Esophagus muscularis mucosa (tissue), 4 donors: ENCODE measurements at regions not wholly inside any gene's neighbourhood (a gene's known extent, or its start where the extent isn't known, plus 50 kb on each side); places are given as distances from the start of the nearest gene placed in this dataset.

Source experiments
- DNase-seq: peaks from one replicate; pipeline ENCODE4 v3.0.0-alpha.2; 2017; ENCODE audit errors: extremely low spot score
- H3K27ac ChIP-seq, 4 donors: fragments of 200-600 bp; sonication (generic); replicated peaks in 1 of 4; 1 replicate in 3 of 4; 2 replicates in 1 of 4; pipeline ENCODE4 v1.5.1; 2016 to 2019; ENCODE audit warnings: mild to moderate bottlenecking in 1 of 4
- H3K27me3 ChIP-seq, 4 donors: fragments of 200-600 bp; sonication (generic); one replicate each; pipeline versions ENCODE4 v1.5.1 to v1.6.0; 2016 to 2019
- H3K36me3 ChIP-seq, 4 donors: fragments of 200-600 bp; sonication (generic); one replicate each; pipeline ENCODE4 v1.5.1; 2016 to 2019
- H3K4me1 ChIP-seq, 4 donors: fragments of 200-600 bp; sonication (generic); one replicate each; pipeline ENCODE4 v1.5.1; 2016 to 2019
- H3K4me3 ChIP-seq, 4 donors: fragments of 200-600 bp; sonication (generic); 1 replicate in 2 of 4; 2 replicates in 2 of 4; pipeline ENCODE4 v1.5.1; 2016 to 2019; ENCODE audit warnings: mild to moderate bottlenecking in 4 of 4, moderate library complexity in 1 of 4
- H3K9me3 ChIP-seq, 4 donors: fragments of 200-600 bp; sonication (generic); 1 replicate in 3 of 4; 2 replicates in 1 of 4; pipeline ENCODE4 v1.5.1; 2016 to 2019
- EP300 ChIP-seq: sonication (generic); formaldehyde crosslinking; IDR thresholded peaks from one replicate; pipeline ENCODE4 v1.6.1; 2017; ENCODE audit warnings: antibody characterized with exemption
- POLR2A ChIP-seq: fragments of 450-650 bp; IDR thresholded peaks from one replicate; pipeline ENCODE4 v1.6.1; 2017; ENCODE audit warnings: antibody characterized with exemption, moderate library complexity, mild to moderate bottlenecking, low read depth
- POLR2AphosphoS5 ChIP-seq, 2 donors: sonication (generic); formaldehyde crosslinking; IDR thresholded peaks; one replicate each; pipeline ENCODE4 v1.6.1; 2017; ENCODE audit warnings: antibody characterized with exemption in 2 of 2
- WGBS: methylation state at CpG from one replicate; pipeline ENCODE4 v1.1.5; 2018; 5-methylcytosine and 5-hydroxymethylcytosine counted together
- intact Hi-C: fragments of 100-400 bp; cut with DNase I; formaldehyde crosslinking; loops from one replicate; pipeline ENCODE4 v1.15.1; 2023
- TF ChIP-seq, protein P1 (sequence below), 3 experiments: fragments of 200-600 bp in 2 of 3; fragments of 450-650 bp in 1 of 3; sonication (generic) in 2 of 3; IDR thresholded peaks; one replicate each; pipeline ENCODE4 v1.5.1; 2017 to 2019; ENCODE audit warnings: antibody characterized with exemption in 3 of 3, mild to moderate bottlenecking in 2 of 3, moderate library complexity in 1 of 3

DNA sequence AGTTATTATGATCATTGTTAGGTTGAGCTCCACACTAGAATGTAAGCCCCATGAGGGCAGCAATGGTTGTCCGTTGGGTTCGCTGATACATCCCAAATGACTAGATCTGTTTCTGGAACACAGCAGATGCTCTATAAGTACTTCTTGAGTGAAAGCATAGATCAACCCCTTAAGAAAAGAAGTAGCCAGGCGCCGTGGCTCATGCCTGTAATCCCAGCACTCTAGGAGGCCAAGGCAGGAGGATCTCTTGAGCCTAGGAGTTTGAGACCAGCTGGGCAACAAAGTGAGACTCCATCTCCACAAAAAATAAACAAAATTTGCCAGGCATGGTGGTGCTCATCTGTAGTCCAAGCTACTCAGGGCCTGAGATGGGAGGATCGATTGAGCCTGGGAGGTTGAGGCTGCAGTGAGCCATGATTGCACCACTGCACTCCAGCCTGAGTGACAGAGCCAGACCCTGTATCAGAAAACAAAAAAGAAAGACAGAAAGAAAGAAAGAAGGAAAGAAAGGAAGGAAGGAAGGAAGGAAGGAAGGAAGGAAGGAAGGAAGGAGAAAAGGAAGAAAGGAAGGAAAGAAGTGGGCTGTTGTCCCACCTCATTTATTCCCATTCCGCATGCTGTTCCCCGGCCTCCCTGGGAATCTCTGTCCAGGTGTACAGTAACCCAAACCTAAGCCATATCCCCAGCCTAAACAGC is 54.4 kb upstream of the RPL38 start:
- no peak overlapping the region for H3K4me3 ChIP-seq
- peaks cover 0 to 6% (median 0%) of the 10 kb centered on the region in 4 donors for H3K4me1 ChIP-seq
- H3K36me3 ChIP-seq = no peaks in the 10 kb centered on the region
- DNase-seq = peak; percentile 66
- peaks cover 0 to 41% (median 0%) of the 10 kb centered on the region in 4 donors for H3K27me3 ChIP-seq
- 95% methylated on average over 7 of the region's 7 CpGs for WGBS
- TF ChIP-seq POLR2A (no peak), EP300 (no peak), POLR2AphosphoS5 (IDR thresholded peaks at IDR 0.05) (no peak)
- TF ChIP-seq, protein P1, sequence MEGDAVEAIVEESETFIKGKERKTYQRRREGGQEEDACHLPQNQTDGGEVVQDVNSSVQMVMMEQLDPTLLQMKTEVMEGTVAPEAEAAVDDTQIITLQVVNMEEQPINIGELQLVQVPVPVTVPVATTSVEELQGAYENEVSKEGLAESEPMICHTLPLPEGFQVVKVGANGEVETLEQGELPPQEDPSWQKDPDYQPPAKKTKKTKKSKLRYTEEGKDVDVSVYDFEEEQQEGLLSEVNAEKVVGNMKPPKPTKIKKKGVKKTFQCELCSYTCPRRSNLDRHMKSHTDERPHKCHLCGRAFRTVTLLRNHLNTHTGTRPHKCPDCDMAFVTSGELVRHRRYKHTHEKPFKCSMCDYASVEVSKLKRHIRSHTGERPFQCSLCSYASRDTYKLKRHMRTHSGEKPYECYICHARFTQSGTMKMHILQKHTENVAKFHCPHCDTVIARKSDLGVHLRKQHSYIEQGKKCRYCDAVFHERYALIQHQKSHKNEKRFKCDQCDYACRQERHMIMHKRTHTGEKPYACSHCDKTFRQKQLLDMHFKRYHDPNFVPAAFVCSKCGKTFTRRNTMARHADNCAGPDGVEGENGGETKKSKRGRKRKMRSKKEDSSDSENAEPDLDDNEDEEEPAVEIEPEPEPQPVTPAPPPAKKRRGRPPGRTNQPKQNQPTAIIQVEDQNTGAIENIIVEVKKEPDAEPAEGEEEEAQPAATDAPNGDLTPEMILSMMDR (IDR thresholded peaks at IDR 0.05) = no peak
- no peak overlapping the region for H3K27ac ChIP-seq
- peaks cover 0 to under 1% (median 0%) of the 10 kb centered on the region in 4 donors for H3K9me3 ChIP-seq
- intact Hi-C loops = no loop called here

DNA sequence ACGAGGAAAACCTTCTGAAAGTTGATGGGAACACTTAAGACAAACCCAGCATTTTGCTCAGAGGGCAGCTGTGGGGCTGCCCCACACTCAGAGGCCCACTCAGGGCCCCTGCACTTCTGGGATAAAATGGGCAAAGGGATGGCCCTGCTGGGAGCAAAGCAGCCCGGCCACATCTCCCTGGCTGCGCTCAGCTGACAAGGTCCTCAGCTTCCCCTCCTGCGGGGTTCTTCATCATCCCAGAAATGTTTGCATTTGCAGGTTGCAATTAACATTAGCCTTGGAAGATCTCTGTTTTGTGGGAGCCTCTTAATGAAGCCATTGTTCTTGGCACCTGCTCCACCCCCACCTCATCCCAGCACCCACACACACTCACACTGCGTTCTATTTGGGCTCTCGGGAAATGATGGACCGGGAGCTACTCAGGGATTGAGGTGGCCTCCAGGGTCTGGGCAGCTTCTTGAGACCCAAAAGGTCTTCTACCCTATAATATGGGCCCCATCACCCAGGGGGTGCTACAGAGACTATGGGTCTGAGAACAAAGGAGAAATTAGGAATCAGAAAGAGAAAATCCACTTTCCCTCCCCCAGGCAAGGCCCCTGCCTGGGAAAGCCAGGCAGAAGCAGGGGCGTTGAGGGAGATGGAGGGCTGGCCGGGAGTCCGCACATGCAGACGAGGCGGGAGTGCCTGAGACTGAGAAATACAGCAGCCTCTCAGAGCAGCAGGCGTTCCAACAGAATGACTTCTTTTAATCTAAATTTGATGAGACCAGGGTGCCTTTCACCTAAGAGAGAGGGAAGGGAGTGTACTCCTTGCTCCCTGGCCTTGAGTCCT is 53.7 kb upstream of the RPL38 start:
- Histone ChIP-seq H3K36me3 (no peaks in the 10 kb centered on the region), H3K4me3 (no peak overlapping the region), H3K27ac (no peak overlapping the region), H3K27me3 (peaks cover 0 to 41% (median 0%) of the 10 kb centered on the region in 4 donors), H3K9me3 (no peaks in the 10 kb centered on the region), H3K4me1 (peaks cover 0 to 6% (median 0%) of the 10 kb centered on the region in 4 donors)
- intact Hi-C loops = no loop called here
- TF ChIP-seq, protein P1 (IDR thresholded peaks at IDR 0.05) = no peak
- TF ChIP-seq EP300 (no peak), POLR2A (no peak), POLR2AphosphoS5 (IDR thresholded peaks at IDR 0.05) (no peak)
- WGBS = 64% methylated on average over 13 of the region's 13 CpGs
- peak; percentile 21 for DNase-seq

DNA sequence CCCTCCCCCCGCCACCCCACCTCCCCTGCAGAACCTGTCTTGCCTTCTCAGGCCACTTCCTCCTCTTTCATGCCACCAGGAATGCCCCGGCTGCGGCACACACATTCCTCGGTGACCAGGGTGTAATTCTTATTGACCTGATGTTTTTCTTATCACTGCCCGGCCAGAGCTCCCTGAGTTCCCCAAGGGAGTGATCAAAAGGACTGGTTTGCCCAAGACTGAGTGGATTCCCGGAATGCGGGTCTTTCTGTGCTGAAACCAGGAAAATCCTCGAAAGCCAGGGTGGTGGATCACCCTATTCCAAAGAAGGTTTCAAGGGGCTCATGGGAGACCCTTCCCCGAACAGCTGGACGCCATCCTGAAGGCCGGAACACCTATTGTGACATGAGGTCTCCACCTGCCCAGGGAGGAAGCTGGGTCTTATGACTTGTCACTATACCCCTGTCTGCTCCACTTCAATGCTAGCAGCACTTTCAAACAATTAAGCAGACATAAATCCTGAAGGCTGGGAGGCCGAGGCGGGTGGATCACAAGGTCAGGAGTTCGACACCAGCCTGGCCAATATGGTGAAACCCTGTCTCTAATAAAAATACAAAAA is 53.0 kb upstream of the RPL38 start:
- peaks cover 0 to 6% (median 0%) of the 10 kb centered on the region in 4 donors for H3K4me1 ChIP-seq
- TF ChIP-seq POLR2AphosphoS5 (IDR thresholded peaks at IDR 0.05) (no peak), EP300 (no peak), POLR2A (no peak)
- TF ChIP-seq, protein P1 (IDR thresholded peaks at IDR 0.05) = no peak
- no peaks in the 10 kb centered on the region for H3K36me3 ChIP-seq
- H3K27ac ChIP-seq = no peak overlapping the region
- H3K27me3 ChIP-seq = peaks cover 0 to 43% (median 0%) of the 10 kb centered on the region in 4 donors
- H3K4me3 ChIP-seq = no peak overlapping the region
- 74% methylated on average over 13 of the region's 14 CpGs for WGBS
- intact Hi-C loops = no loop called here
- peak; percentile 82 for DNase-seq
- no peaks in the 10 kb centered on the region for H3K9me3 ChIP-seq

DNA sequence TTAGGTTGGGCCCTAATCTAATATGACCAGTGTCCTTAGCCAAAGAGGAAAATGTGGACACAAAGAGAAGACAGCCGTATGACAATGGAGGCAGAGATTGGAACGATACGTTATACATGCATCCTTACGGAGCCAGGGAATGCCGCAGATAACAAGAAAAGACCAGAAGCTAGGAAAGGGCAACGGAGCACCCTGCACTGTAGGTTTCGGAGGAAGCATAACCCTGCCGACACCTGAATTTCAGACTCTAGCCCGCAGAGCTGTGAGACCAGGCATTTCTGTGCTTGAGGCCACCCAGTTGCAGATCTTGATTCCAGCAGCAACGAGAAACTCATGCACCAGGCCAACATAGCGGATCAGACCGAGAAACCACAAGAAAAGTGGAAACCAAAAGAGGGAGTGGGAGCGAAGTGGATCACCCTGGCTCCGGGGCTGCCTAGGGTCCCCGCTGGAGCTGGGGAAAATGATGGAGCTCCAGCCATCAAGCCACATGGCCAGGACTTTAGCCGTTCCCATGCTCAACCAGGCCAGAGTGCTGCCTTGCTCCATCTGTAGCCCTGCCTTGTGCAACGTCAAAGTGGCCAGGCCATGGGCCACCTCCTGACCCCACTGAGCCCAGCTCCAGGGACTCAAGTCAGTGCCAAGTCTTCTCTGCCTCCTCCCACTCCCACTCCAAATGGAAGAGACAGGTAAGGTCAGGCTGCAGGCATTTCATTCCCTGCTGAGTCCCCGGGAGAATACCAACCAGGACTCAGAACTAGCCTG is 51.7 kb upstream of the RPL38 start:
- Histone ChIP-seq H3K27me3 (peaks cover 0 to 44% (median 0%) of the 10 kb centered on the region in 4 donors), H3K27ac (no peak overlapping the region), H3K9me3 (no peaks in the 10 kb centered on the region), H3K36me3 (no peaks in the 10 kb centered on the region), H3K4me1 (peaks cover 0 to 6% (median 0%) of the 10 kb centered on the region in 4 donors), H3K4me3 (no peak overlapping the region)
- WGBS = 82% methylated on average over 18 of the region's 18 CpGs
- TF ChIP-seq POLR2AphosphoS5 (IDR thresholded peaks at IDR 0.05) (no peak), POLR2A (no peak)
- TF ChIP-seq, protein P1 (IDR thresholded peaks at IDR 0.05) = no peak
- DNase-seq = peak; percentile 83
- intact Hi-C loops = no loop called here
